Panc1 (cell line): ENCODE measurements at regions not wholly inside any gene's neighbourhood (a gene's known extent, or its start where the extent isn't known, plus 50 kb on each side); places are given as distances from the start of the nearest gene placed in this dataset.
"Not testable (repeated sequence)": the region's sequence is repeated elsewhere in the genome, so short reads cannot be mapped to it uniquely, and the experiment has no call there.

Experiments
- ATAC-seq: fragments of 200-7000 bp; cut with Tn5 transposase; 2 replicates; pipeline ENCODE4 v1.9.1; 2020; ENCODE audit warnings: mild to moderate bottlenecking, moderate library complexity
- BruUV-seq: library from RNA; stranded (reverse); fragments of 400-500 nt; replicated peaks from 2 replicates; lab custom pipeline; 2021; lab: Mats Ljungman, UMichigan
- CTCF ChIA-PET: fragments of 300-600 bp; sonication (Branson Sonifier 250); formaldehyde crosslinking; loops from one replicate; lab custom pipeline; 2022; ENCODE audit warnings: antibody characterized with exemption; lab: Charles Lee
- POLR2A ChIA-PET: fragments of 300-600 bp; sonication (Branson Sonifier 250); formaldehyde crosslinking; loops from one replicate; lab custom pipeline; 2022; ENCODE audit warnings: antibody characterized with exemption; lab: Charles Lee
- DNase-seq: peaks from one replicate; pipeline ENCODE4 v3.0.0-alpha.2; 2010; ENCODE audit warnings: low read depth, low spot score
- H3K27ac ChIP-seq: 2 replicates; pipeline ENCODE4 v1.5.1; 2011; ENCODE audit warnings: mild to moderate bottlenecking, low read length, inconsistent platforms
- H3K27me3 ChIP-seq: fragments of 200-500 bp; sonication (Bioruptor generic); 2 replicates; pipeline ENCODE4 v1.6.0; 2014; ENCODE audit warnings: low read length, inconsistent platforms; ENCODE audit not compliant: control insufficient read depth, insufficient read depth
- H3K36me3 ChIP-seq: fragments of 200-500 bp; sonication (Bioruptor generic); 2 replicates; pipeline ENCODE4 v1.5.1; 2014; ENCODE audit warnings: inconsistent platforms, mild to moderate bottlenecking, low read length, moderate library complexity; ENCODE audit not compliant: control insufficient read depth, insufficient read depth
- H3K4me1 ChIP-seq: 2 replicates; pipeline ENCODE4 v1.5.1; 2011; ENCODE audit warnings: inconsistent platforms, mild to moderate bottlenecking, low read length, moderate library complexity; ENCODE audit not compliant: control insufficient read depth, insufficient read depth
- H3K4me3 ChIP-seq, 2 experiments: 2 replicates each; pipeline ENCODE4 v1.5.1; 2011 to 2012; ENCODE audit warnings: low read depth in 2 of 2, low read length in 2 of 2, mild to moderate bottlenecking in 2 of 2, inconsistent platforms in 1 of 2, moderate library complexity in 1 of 2
- H3K9me3 ChIP-seq: fragments of 200-500 bp; sonication (Bioruptor generic); 2 replicates; pipeline ENCODE4 v1.5.1; 2014; ENCODE audit warnings: low read depth, mild to moderate bottlenecking, inconsistent platforms, low read length, moderate library complexity; ENCODE audit not compliant: control insufficient read depth, insufficient read depth
- POLR2AphosphoS5 ChIP-seq: IDR thresholded peaks from 2 replicates; pipeline ENCODE4 v1.6.1; 2012; ENCODE audit warnings: mild to moderate bottlenecking, low read depth, low read length, moderate library complexity
- SIN3A ChIP-seq: IDR thresholded peaks from 2 replicates; pipeline ENCODE4 v1.6.1; 2012; ENCODE audit warnings: low read depth, mild to moderate bottlenecking, low read length, moderate library complexity, borderline replicate concordance; ENCODE audit not compliant: insufficient read depth
- TCF7L2 ChIP-seq: IDR thresholded peaks from 2 replicates; pipeline ENCODE4 v1.6.1; 2011; ENCODE audit warnings: mild to moderate bottlenecking, low read depth, low read length, inconsistent platforms
- in situ Hi-C: cut with HindIII; loops from 2 replicates; pipeline ENCODE4 v1.10.0; 2016; ENCODE audit warnings: low sequenced_read_pairs, low pct_unique_long_range_greater_than_20kb
- intact Hi-C: fragments of 100-400 bp; cut with micrococcal nuclease; formaldehyde crosslinking; loops from one replicate; pipeline ENCODE4 v1.10.0; 2022; ENCODE audit not compliant: unreplicated experiment
- TF ChIP-seq, protein P1 (sequence below), 2 experiments: IDR thresholded peaks; 2 replicates each; pipeline ENCODE4 v1.6.1; 2011 to 2012; ENCODE audit warnings: low read depth in 2 of 2, control low read depth in 1 of 2, low read length in 1 of 2, mild to moderate bottlenecking in 1 of 2, moderate library complexity in 1 of 2; ENCODE audit not compliant: insufficient read depth in 1 of 2
- TF ChIP-seq, protein P2 (sequence below): fragments of 450-650 bp; IDR thresholded peaks from 2 replicates; pipeline ENCODE4 v1.5.1; 2017; ENCODE audit warnings: mild to moderate bottlenecking

DNA sequence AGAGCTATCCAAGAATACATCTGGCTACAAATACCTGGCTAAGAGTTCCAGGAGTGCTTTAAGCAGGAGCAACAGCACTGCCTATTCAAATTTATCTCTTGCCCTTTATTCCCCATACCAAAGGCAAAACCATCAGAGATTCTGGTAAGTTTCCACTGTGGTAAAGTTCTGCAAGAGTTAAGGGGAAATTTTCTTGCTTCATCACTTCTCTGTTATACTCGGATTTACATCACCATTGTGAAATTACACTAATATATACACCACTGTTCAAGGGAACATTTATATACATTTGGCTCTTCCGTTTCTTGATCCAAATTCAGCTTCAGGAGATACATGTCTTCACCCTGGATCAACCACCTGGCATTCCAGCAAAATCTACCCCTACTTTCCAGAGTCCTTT is 70.8 kb upstream of the PTPN13 start:
- Histone ChIP-seq H3K27me3 (no peaks in the 10 kb centered on the region), H3K27ac (no peak overlapping the region), H3K4me3 (no peak overlapping the region), H3K9me3 (no peaks in the 10 kb centered on the region), H3K4me1 (no peaks in the 10 kb centered on the region), H3K36me3 (no peaks in the 10 kb centered on the region)
- DNase-seq (no peak), ATAC-seq (no peak)
- in situ Hi-C loops (no loop called here), intact Hi-C loops (no loop called here)
- ChIA-PET POLR2A (no interaction called here), CTCF (no interaction called here)
- no peak for TF ChIP-seq SIN3A
- no peak for TF ChIP-seq TCF7L2
- no peak for TF ChIP-seq POLR2AphosphoS5
- TF ChIP-seq, protein P1, sequence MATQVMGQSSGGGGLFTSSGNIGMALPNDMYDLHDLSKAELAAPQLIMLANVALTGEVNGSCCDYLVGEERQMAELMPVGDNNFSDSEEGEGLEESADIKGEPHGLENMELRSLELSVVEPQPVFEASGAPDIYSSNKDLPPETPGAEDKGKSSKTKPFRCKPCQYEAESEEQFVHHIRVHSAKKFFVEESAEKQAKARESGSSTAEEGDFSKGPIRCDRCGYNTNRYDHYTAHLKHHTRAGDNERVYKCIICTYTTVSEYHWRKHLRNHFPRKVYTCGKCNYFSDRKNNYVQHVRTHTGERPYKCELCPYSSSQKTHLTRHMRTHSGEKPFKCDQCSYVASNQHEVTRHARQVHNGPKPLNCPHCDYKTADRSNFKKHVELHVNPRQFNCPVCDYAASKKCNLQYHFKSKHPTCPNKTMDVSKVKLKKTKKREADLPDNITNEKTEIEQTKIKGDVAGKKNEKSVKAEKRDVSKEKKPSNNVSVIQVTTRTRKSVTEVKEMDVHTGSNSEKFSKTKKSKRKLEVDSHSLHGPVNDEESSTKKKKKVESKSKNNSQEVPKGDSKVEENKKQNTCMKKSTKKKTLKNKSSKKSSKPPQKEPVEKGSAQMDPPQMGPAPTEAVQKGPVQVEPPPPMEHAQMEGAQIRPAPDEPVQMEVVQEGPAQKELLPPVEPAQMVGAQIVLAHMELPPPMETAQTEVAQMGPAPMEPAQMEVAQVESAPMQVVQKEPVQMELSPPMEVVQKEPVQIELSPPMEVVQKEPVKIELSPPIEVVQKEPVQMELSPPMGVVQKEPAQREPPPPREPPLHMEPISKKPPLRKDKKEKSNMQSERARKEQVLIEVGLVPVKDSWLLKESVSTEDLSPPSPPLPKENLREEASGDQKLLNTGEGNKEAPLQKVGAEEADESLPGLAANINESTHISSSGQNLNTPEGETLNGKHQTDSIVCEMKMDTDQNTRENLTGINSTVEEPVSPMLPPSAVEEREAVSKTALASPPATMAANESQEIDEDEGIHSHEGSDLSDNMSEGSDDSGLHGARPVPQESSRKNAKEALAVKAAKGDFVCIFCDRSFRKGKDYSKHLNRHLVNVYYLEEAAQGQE (IDR thresholded peaks at IDR 0.05; ENCODE audit: insufficient read depth in 1 of 2, low read depth in 2 of 2, low read length in 1 of 2), result no peak
- TF ChIP-seq, protein P2, sequence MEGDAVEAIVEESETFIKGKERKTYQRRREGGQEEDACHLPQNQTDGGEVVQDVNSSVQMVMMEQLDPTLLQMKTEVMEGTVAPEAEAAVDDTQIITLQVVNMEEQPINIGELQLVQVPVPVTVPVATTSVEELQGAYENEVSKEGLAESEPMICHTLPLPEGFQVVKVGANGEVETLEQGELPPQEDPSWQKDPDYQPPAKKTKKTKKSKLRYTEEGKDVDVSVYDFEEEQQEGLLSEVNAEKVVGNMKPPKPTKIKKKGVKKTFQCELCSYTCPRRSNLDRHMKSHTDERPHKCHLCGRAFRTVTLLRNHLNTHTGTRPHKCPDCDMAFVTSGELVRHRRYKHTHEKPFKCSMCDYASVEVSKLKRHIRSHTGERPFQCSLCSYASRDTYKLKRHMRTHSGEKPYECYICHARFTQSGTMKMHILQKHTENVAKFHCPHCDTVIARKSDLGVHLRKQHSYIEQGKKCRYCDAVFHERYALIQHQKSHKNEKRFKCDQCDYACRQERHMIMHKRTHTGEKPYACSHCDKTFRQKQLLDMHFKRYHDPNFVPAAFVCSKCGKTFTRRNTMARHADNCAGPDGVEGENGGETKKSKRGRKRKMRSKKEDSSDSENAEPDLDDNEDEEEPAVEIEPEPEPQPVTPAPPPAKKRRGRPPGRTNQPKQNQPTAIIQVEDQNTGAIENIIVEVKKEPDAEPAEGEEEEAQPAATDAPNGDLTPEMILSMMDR, result no peak
- BruUV-seq, result no TSS peak

DNA sequence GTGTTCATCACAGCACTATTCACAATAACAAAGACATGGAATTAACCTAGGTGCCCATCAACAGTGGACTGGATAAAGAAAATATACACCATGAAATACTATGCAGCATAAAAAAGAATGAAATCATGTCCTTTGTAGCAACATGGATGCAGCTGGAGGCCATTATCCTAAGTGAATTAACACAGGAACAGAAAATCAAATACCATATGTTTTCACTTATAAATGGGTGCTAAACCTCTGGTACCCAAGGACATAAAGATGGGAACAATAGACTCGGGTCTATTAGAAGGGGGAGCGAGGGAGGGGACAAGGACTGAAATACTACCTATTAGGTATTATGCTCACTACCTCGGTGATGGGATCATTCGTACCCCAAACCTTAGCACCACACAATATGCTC is 66.4 kb upstream of the PTPN13 start:
- H3K27me3 ChIP-seq, intact Hi-C loops, DNase-seq, ATAC-seq, BruUV-seq, H3K4me3 ChIP-seq, in situ Hi-C loops, H3K9me3 ChIP-seq, CTCF ChIA-PET, POLR2A ChIA-PET, H3K27ac ChIP-seq, H3K36me3 ChIP-seq, H3K4me1 ChIP-seq: not testable (repeated sequence)

DNA sequence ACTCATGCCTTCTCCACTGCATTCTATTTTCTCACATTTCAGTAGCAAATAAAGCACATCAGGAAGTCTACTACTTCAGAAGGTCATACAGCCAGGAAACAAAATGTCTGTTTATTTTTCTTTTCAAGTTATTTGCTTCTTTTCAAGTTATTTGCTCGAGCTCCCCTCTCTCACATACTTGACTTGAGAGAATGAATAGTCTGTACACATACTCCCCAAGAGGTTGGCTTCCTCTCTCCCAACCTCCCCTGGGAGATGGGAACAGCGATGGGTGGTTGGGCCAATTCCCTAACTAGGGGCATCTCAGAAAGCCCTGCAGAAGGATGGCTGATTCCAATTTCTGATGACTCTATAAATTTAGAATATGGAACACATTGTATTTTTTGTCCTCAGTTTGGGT is 64.7 kb upstream of the PTPN13 start:
- in situ Hi-C loops (no loop called here), intact Hi-C loops (no loop called here)
- H3K36me3 ChIP-seq, result no peaks in the 10 kb centered on the region
- ChIA-PET CTCF (no interaction called here), POLR2A (no interaction called here)
- ATAC-seq, result no peak
- H3K27me3 ChIP-seq, result no peaks in the 10 kb centered on the region
- no peaks in the 10 kb centered on the region for H3K9me3 ChIP-seq
- no peak for DNase-seq
- H3K27ac ChIP-seq, result no peak overlapping the region
- no peak overlapping the region for H3K4me3 ChIP-seq
- no peak for TF ChIP-seq SIN3A
- TF ChIP-seq, protein P2, result no peak
- TF ChIP-seq POLR2AphosphoS5, result no peak
- TF ChIP-seq, protein P1 (IDR thresholded peaks at IDR 0.05; ENCODE audit: insufficient read depth in 1 of 2, low read depth in 2 of 2, low read length in 1 of 2), result no peak
- TF ChIP-seq TCF7L2, result no peak
- no peaks in the 10 kb centered on the region for H3K4me1 ChIP-seq
- no TSS peak for BruUV-seq
